ENCODE measurements at regions not wholly inside any gene's neighbourhood (a gene's known extent, or its start where the extent isn't known, plus 50 kb on each side); places are given as distances from the start of the nearest gene placed in this dataset.

GRCh38 chr3:70734756-70735155, 422.3 kb upstream of the MDFIC2 start:
- no peak for TF ChIP-seq CTCF (IDR thresholded peaks at IDR 0.05)
- no peak for TF ChIP-seq POLR2A (IDR thresholded peaks at IDR 0.05)

Data from thyroid gland (tissue), 4 donors.